ENCODE measurements at regions not wholly inside any gene's neighbourhood (a gene's known extent, or its start where the extent isn't known, plus 50 kb on each side); places are given as distances from the start of the nearest gene placed in this dataset.

DNA sequence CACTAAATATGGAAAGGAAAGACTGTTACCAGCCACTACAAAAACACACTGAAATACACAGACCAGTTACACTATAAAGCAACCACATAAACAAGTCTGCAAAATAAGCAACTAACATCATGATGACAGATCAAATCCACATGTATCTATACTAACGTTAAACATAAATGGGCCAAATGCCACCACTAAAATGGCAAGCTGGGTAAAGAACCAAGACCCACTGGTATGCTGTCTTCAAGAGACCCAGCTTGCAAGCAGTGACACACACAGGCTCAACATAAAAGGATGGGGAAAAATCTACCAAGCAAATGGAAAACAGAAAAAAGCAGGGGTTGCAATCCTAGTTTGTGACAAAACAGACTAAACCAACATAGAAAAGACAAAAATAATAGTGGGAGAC is 260.9 kb upstream of the SSTR1 start:
- intact Hi-C loops (cut with DNase I; ENCODE audit: low total_unique reads): no loop called here
- peaks cover 4 to 22% (median 5%) of the 10 kb centered on the region in 3 donors for H3K9me3 ChIP-seq
- TF ChIP-seq, protein P1, sequence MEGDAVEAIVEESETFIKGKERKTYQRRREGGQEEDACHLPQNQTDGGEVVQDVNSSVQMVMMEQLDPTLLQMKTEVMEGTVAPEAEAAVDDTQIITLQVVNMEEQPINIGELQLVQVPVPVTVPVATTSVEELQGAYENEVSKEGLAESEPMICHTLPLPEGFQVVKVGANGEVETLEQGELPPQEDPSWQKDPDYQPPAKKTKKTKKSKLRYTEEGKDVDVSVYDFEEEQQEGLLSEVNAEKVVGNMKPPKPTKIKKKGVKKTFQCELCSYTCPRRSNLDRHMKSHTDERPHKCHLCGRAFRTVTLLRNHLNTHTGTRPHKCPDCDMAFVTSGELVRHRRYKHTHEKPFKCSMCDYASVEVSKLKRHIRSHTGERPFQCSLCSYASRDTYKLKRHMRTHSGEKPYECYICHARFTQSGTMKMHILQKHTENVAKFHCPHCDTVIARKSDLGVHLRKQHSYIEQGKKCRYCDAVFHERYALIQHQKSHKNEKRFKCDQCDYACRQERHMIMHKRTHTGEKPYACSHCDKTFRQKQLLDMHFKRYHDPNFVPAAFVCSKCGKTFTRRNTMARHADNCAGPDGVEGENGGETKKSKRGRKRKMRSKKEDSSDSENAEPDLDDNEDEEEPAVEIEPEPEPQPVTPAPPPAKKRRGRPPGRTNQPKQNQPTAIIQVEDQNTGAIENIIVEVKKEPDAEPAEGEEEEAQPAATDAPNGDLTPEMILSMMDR (IDR thresholded peaks at IDR 0.05): no peak
- H3K4me1 ChIP-seq: no peaks in the 10 kb centered on the region
- no peak for DNase-seq
- no peak overlapping the region for H3K4me3 ChIP-seq
- no peaks in the 10 kb centered on the region for H3K27me3 ChIP-seq
- H3K27ac ChIP-seq: no peak overlapping the region
- H3K36me3 ChIP-seq: no peaks in the 10 kb centered on the region

DNA sequence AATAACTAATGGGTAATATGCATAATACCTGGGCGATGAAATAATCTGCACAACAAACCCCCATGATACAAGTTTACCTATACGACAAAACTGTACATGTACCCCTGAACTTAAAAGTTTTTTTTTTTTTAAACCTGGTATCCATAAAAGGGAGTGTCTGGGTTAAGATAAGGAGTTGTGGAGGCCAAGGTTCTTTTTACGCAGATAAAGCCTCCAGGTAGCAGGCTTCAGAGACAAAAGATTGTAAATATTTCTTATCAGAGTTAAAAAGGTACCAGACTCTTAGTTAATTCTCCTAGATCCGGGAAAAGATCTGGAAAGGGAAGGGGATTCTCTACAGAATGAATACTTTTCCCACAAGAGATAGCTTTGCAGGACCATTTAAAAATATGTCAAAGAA is 259.4 kb upstream of the SSTR1 start:
- Histone ChIP-seq H3K36me3 (no peaks in the 10 kb centered on the region), H3K27me3 (no peaks in the 10 kb centered on the region), H3K4me3 (no peak overlapping the region), H3K9me3 (peaks cover 4 to 22% (median 5%) of the 10 kb centered on the region in 3 donors), H3K27ac (no peak overlapping the region), H3K4me1 (no peaks in the 10 kb centered on the region)
- intact Hi-C loops (cut with DNase I; ENCODE audit: low total_unique reads): no loop called here
- TF ChIP-seq, protein P1 (IDR thresholded peaks at IDR 0.05): no peak
- DNase-seq: no peak

DNA sequence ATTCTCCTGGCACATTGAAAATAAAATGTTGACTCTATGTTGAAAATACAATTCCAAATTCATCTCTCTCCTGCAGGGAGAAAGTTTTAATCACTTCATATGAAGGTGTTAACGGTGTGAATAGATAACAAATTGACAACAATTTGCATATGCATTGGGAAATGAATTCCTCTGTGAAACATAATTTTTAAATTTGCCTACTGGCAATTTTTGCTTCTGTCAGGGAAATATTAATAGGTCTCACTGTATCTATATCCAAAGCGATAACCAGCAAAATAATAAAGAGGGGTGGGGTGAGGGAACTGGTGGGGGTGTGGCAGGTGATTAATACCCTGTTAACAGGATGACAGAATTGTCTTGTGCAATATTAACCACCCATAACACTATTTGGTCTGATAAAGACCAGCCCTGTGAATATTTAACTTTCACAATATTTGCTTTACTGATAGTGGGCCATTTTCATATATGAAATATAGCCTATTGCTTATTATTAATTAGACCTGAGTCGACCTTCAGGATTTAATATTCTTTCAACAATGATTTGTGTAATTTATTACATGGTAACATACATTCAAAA is 239.0 kb upstream of the SSTR1 start:
- no peaks in the 10 kb centered on the region for H3K27me3 ChIP-seq
- no peak overlapping the region for H3K27ac ChIP-seq
- H3K36me3 ChIP-seq: no peaks in the 10 kb centered on the region
- H3K9me3 ChIP-seq: no peaks in the 10 kb centered on the region
- TF ChIP-seq, protein P1 (IDR thresholded peaks at IDR 0.05): no peak
- no peak for DNase-seq
- no peak overlapping the region for H3K4me3 ChIP-seq
- H3K4me1 ChIP-seq: no peaks in the 10 kb centered on the region
- intact Hi-C loops (cut with DNase I; ENCODE audit: low total_unique reads): no loop called here

DNA sequence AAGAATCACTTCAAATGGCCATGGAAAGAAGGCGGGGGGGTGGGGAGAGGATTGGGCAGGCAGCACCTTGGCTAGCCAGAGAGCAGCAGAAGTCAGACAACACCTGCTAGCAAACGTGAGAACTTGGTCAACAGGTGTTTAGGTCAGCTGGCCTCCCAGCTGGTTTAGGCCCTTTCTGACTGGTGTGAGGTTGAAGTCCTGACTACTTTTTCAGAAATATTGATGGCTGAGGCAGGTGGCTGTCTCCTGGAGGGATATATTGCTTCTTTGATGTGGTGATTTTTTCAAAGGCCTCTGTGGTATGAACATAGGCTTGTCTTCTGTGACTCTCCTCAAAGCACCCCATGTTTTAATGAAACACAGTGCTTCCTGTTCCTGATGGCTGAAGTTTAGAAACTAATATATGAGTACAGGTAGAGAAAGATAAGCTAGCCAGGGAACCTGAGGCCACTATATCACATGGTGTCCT is 238.2 kb upstream of the SSTR1 start:
- H3K4me3 ChIP-seq: no peak overlapping the region
- TF ChIP-seq, protein P1 (IDR thresholded peaks at IDR 0.05): no peak
- no peaks in the 10 kb centered on the region for H3K9me3 ChIP-seq
- intact Hi-C loops (cut with DNase I; ENCODE audit: low total_unique reads): no loop called here
- no peak for DNase-seq
- no peak overlapping the region for H3K27ac ChIP-seq
- no peaks in the 10 kb centered on the region for H3K36me3 ChIP-seq
- no peaks in the 10 kb centered on the region for H3K4me1 ChIP-seq
- H3K27me3 ChIP-seq: no peaks in the 10 kb centered on the region

DNA sequence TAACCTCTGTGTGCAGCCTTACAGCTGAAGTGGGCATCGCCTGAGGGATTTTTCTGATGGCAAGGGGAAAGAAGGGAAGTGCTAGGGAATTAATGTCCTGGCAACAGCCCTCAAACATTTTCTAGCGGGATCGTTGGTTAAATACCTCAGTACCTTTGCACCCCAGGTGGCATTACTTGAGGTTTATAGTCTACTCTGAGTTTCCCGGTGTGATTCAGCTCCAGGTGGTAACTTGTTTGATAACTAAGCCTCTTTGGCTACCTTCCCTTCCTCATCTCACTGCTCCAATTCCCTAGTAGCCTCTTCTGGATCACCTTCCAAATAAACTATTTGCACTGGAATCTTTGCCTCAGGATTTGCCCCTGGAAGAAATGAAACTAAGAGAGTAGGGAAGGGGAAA is 237.0 kb upstream of the SSTR1 start:
- Histone ChIP-seq H3K9me3 (no peaks in the 10 kb centered on the region), H3K27me3 (no peaks in the 10 kb centered on the region), H3K27ac (no peak overlapping the region), H3K4me3 (no peak overlapping the region), H3K36me3 (no peaks in the 10 kb centered on the region), H3K4me1 (no peaks in the 10 kb centered on the region)
- DNase-seq: no peak
- TF ChIP-seq, protein P1 (IDR thresholded peaks at IDR 0.05): no peak
- intact Hi-C loops (cut with DNase I; ENCODE audit: low total_unique reads): no loop called here

Data from tibial artery (tissue), 4 donors.